PFSK-1 (cell line): ENCODE measurements at regions not wholly inside any gene's neighbourhood (a gene's known extent, or its start where the extent isn't known, plus 50 kb on each side); places are given as distances from the start of the nearest gene placed in this dataset.

Source experiments
- POLR2AphosphoS5 ChIP-seq: IDR thresholded peaks from 2 replicates; pipeline ENCODE4 v1.6.1; 2012; ENCODE audit warnings: low read depth, mild to moderate bottlenecking, control low read depth, low read length, moderate library complexity
- SIN3A ChIP-seq: IDR thresholded peaks from 2 replicates; pipeline ENCODE4 v1.6.1; 2012; ENCODE audit warnings: mild to moderate bottlenecking, low read length, moderate library complexity, borderline replicate concordance; ENCODE audit not compliant: insufficient read depth
- TAF1 ChIP-seq: IDR thresholded peaks from 2 replicates; pipeline ENCODE4 v1.6.1; 2012; ENCODE audit warnings: low read length, control low read depth, borderline replicate concordance; ENCODE audit not compliant: insufficient read depth

DNA sequence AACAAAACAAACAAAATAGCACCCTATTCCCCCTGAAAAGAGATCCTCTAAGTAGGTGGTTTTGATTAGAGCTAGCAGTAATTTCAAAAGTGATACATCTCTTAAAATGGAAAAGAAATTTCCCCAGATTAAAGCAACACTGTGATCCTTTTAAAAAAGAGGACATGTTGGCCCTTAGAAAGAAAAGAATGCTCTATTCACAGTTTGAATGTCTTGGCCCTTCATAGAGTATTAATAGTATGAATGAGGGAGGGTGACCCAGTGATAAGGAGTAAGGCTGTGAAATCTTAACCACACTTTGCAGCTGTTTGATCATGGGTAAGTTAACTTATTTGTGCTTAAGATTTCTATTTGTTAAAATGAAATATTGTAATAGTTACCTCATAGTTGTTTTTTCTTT is 467.7 kb upstream of the MEF2C start:
- TF ChIP-seq POLR2AphosphoS5 (no peak), SIN3A (no peak), TAF1 (no peak)
